HL-60 (cell line): ENCODE measurements at regions not wholly inside any gene's neighbourhood (a gene's known extent, or its start where the extent isn't known, plus 50 kb on each side); places are given as distances from the start of the nearest gene placed in this dataset.

Experiments
- DNase-seq, 2 experiments: peaks; one replicate each; pipeline ENCODE4 v3.0.0-alpha.2; 2010 to 2020; ENCODE audit warnings: low read depth in 1 of 2, low spot score in 1 of 2
- H3K27ac ChIP-seq: fragments of 250-450 bp; sonication (Bioruptor Pico); replicated peaks from 2 replicates; pipeline ENCODE4 v1.5.1; 2020; ENCODE audit warnings: mild to moderate bottlenecking, moderate library complexity
- H3K27me3 ChIP-seq: fragments of 250-450 bp; sonication (Bioruptor Pico); 2 replicates; pipeline ENCODE4 v1.5.1; 2021; ENCODE audit warnings: mild to moderate bottlenecking, moderate library complexity; ENCODE audit not compliant: insufficient read depth, poor library complexity, severe bottlenecking
- H3K4me3 ChIP-seq: replicated peaks from 2 replicates; pipeline ENCODE4 v1.5.1; 2011; ENCODE audit warnings: mild to moderate bottlenecking, control low read depth, low read length; ENCODE audit not compliant: insufficient read depth
- GABPA ChIP-seq: IDR thresholded peaks from 2 replicates; pipeline ENCODE4 v1.6.1; 2012; ENCODE audit warnings: low read depth
- POLR2AphosphoS5 ChIP-seq: IDR thresholded peaks from 2 replicates; pipeline ENCODE4 v1.6.1; 2012; ENCODE audit warnings: low read depth
- SPI1 ChIP-seq: IDR thresholded peaks from 2 replicates; pipeline ENCODE4 v1.6.1; 2012; ENCODE audit warnings: low read depth, mild to moderate bottlenecking, borderline replicate concordance
- TF ChIP-seq, protein P1 (sequence below): IDR thresholded peaks from 2 replicates; pipeline ENCODE4 v1.6.1; 2012; ENCODE audit warnings: low read depth; ENCODE audit not compliant: insufficient replicate concordance
- TF ChIP-seq, protein P2 (sequence below): IDR thresholded peaks from one replicate; pipeline ENCODE4 v1.5.1; 2011; ENCODE audit warnings: low read length, control low read depth, inconsistent platforms; ENCODE audit not compliant: insufficient read depth

DNA sequence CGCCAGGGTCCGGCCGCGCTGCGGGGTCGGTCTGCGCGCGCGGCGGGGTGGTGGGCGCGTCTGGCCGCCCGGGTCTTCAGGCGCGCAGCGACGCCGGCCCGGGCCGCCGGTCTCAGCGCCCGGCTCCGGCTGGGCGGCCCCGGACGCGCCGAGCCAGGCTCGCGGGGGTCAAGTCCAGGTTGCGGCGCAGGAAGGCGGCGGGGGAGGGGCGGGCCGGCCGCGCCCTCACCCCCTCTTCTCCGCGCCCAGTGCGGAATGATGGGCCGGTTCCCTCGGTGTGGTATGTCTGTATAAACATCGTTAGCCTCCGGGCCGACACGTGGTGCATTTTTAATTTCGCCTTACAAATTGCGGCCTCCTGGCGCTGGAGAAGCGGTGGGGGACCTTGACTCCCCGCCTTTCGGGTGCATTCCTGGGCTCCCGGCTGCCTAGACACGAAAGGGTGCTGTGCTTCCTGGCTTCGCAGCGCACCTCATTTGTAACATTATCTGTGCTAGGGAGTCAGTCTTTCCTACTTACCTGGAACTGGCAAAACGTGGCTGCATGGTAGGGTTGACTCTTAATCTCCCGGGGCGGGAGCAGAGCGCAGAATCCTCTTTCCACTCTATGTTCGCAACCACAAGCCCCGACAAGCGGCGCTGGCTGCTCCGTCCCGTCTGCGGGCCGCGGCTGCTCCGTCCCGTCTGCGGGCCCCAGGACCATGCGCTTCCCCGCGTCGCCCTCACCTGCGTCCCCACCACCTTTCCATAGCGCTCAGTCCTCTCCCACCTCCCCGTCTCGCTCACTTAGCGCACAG is 69.0 kb downstream of the CTAGE1 start:
- DNase-seq = no peak
- TF ChIP-seq, protein P1, sequence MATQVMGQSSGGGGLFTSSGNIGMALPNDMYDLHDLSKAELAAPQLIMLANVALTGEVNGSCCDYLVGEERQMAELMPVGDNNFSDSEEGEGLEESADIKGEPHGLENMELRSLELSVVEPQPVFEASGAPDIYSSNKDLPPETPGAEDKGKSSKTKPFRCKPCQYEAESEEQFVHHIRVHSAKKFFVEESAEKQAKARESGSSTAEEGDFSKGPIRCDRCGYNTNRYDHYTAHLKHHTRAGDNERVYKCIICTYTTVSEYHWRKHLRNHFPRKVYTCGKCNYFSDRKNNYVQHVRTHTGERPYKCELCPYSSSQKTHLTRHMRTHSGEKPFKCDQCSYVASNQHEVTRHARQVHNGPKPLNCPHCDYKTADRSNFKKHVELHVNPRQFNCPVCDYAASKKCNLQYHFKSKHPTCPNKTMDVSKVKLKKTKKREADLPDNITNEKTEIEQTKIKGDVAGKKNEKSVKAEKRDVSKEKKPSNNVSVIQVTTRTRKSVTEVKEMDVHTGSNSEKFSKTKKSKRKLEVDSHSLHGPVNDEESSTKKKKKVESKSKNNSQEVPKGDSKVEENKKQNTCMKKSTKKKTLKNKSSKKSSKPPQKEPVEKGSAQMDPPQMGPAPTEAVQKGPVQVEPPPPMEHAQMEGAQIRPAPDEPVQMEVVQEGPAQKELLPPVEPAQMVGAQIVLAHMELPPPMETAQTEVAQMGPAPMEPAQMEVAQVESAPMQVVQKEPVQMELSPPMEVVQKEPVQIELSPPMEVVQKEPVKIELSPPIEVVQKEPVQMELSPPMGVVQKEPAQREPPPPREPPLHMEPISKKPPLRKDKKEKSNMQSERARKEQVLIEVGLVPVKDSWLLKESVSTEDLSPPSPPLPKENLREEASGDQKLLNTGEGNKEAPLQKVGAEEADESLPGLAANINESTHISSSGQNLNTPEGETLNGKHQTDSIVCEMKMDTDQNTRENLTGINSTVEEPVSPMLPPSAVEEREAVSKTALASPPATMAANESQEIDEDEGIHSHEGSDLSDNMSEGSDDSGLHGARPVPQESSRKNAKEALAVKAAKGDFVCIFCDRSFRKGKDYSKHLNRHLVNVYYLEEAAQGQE = no peak
- TF ChIP-seq, protein P2, sequence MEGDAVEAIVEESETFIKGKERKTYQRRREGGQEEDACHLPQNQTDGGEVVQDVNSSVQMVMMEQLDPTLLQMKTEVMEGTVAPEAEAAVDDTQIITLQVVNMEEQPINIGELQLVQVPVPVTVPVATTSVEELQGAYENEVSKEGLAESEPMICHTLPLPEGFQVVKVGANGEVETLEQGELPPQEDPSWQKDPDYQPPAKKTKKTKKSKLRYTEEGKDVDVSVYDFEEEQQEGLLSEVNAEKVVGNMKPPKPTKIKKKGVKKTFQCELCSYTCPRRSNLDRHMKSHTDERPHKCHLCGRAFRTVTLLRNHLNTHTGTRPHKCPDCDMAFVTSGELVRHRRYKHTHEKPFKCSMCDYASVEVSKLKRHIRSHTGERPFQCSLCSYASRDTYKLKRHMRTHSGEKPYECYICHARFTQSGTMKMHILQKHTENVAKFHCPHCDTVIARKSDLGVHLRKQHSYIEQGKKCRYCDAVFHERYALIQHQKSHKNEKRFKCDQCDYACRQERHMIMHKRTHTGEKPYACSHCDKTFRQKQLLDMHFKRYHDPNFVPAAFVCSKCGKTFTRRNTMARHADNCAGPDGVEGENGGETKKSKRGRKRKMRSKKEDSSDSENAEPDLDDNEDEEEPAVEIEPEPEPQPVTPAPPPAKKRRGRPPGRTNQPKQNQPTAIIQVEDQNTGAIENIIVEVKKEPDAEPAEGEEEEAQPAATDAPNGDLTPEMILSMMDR = no peak
- no peak for TF ChIP-seq POLR2AphosphoS5
- TF ChIP-seq SPI1 = no peak
- no peak for TF ChIP-seq GABPA
- Histone ChIP-seq H3K27me3 (peaks cover 50% of the 10 kb centered on the region), H3K4me3 (no peak overlapping the region), H3K27ac (no peak overlapping the region)

DNA sequence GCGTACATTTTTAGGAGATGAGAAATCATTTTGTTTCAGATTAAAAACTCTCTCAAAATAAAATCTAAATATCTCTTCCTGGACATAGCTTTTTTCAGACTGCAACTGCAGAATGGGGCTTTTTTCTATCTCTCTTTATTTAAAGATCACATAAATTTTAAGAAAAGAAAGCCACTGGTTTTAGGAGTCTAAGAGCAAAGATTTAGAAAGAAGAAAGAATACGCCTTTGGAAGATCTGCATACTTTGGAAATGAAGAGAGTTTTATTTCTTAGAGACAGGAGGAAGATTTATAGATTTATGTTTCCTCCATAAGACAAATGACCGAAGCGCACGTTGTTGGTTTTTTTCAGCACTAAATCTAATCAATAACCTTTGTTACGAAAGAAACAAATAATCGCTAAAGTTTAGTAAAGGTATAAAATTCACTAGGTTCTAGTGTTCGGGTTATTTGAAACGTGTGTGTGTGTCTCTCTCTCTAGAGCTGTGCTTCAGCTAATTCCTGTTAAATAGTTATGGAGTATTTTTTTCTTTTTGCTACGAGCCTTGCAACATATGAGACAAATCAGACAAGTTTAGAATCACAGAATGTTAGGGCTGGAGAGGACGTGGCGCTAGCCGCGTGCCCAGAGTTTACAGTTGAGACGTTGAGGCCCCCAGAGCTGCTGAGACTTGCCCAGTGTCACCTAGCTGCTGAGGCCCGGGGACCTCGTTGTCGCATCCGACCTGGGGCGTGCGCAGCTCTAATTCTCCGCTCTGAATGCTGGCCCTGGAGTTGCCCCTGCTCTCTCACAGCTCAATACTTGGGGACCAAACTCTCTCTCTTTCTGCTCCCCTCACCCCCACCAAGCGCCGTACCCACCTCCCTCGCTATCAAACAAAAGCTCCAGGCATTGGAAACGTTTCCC is 69.9 kb downstream of the CTAGE1 start:
- no peak overlapping the region for H3K4me3 ChIP-seq
- no peak for DNase-seq
- H3K27ac ChIP-seq = no peak overlapping the region

DNA sequence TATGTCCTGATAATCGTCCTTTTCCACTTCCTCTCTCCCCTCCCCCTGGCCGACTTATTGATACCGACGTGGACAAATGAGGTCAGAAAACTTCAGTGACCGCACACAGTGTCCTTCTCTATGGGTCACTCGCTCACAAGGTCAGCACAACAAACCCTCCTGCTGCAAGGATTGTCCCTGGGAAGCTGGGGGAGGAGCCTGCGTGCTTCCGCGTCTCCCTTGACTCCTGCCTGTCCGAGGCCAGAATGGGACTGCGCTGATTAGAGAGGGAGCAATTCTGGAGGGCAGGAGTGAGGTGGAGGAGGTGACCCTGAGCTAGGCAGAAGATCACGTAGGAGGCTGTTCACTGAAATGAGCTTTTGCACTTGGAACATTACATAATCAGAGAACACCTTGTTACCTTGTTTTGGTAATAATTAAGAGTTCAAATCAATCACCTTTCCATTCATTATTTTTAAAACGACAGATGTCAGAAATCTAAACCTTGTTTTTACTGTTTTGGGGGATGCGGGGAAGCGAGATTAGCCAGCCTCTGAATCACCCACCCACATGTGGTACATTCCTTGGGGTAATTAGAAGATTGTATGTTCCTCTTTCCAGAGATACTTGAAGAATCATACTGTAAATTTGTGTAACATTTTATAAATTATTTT is 70.6 kb downstream of the CTAGE1 start:
- DNase-seq = no peak
- H3K27ac ChIP-seq = no peak overlapping the region
- peaks cover 45% of the 10 kb centered on the region for H3K27me3 ChIP-seq

More for the DNA sequence above, 69.9 kb downstream of the CTAGE1 start:
- H3K27me3 ChIP-seq = peaks cover 48% of the 10 kb centered on the region
- no peak for TF ChIP-seq SPI1

DNA sequence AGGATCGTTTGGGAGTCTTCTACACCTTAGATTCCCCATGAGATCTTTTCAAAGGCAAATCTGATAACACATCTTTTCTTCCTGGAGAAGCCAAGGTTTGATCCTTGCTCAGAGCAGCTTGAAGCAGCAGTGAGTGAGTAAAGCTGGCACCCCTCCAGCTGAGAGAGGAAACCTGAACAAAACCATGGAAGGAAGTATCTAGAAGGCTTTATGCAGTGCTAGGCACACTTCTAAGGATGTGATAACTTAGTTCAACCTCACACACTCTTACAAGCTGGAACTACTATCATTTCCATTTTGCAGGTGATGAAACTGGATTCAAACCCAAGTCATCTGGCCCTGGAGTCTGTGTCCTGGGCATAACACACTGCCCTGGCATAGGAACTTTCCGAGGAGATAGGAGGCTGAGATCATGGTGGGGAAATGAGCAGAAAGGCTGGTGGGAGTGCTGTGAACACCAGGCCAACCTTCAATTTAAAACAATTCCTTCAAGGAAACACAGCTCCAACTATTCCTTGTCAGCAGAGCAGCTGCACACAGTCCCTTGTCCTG is 71.2 kb downstream of the CTAGE1 start:
- TF ChIP-seq POLR2AphosphoS5 (no peak), GABPA (no peak), SPI1 (no peak)
- TF ChIP-seq, protein P1 = no peak
- TF ChIP-seq, protein P2 = no peak
- Histone ChIP-seq H3K4me3 (no peak overlapping the region), H3K27me3 (peaks cover 45% of the 10 kb centered on the region), H3K27ac (no peak overlapping the region)
- no peak for DNase-seq

More for the DNA sequence above, 70.6 kb downstream of the CTAGE1 start:
- H3K4me3 ChIP-seq = no peak overlapping the region
- no peak for TF ChIP-seq SPI1
